Psoas muscle (tissue), 7 donors: ENCODE measurements at regions not wholly inside any gene's neighbourhood (a gene's known extent, or its start where the extent isn't known, plus 50 kb on each side); places are given as distances from the start of the nearest gene placed in this dataset.

ENCODE experiments used
- ATAC-seq, 4 donors: fragments of 200-7000 bp; cut with Tn5 transposase; one replicate each; pipeline ENCODE4 v1.9.1; 2020; ENCODE audit warnings: moderate library complexity in 3 of 4, mild to moderate bottlenecking in 2 of 4
- DNase-seq, 2 donors: peaks; one replicate each; pipeline ENCODE4 v3.0.0-alpha.2; 2020
- H3K27ac ChIP-seq: fragments of 200-600 bp; one replicate; pipeline ENCODE4 v1.8.0; 2022
- H3K27me3 ChIP-seq, 3 donors: fragments of 200-600 bp in 1 of 3; one replicate each; pipeline versions ENCODE4 v1.6.1 to v1.8.0; 2013 to 2022; ENCODE audit warnings: low read length in 2 of 3, mild to moderate bottlenecking in 2 of 3, moderate library complexity in 1 of 3; ENCODE audit not compliant: insufficient read depth in 3 of 3
- H3K36me3 ChIP-seq, 2 donors: fragments of 200-600 bp in 1 of 2; one replicate each; pipeline versions ENCODE4 v1.6.1 to v1.8.0; 2013 to 2022; ENCODE audit warnings: low read depth in 1 of 2, mild to moderate bottlenecking in 1 of 2, moderate library complexity in 1 of 2; ENCODE audit not compliant: insufficient read depth in 1 of 2
- H3K4me1 ChIP-seq: fragments of 200-600 bp; one replicate; pipeline ENCODE4 v1.8.0; 2022
- H3K4me3 ChIP-seq: fragments of 200-600 bp; one replicate; pipeline ENCODE4 v1.8.0; 2022; ENCODE audit warnings: mild to moderate bottlenecking
- H3K9me3 ChIP-seq: fragments of 200-600 bp; one replicate; pipeline ENCODE4 v1.8.0; 2022
- CTCF ChIP-seq: fragments of 200-600 bp; IDR thresholded peaks from one replicate; pipeline ENCODE4 v1.8.0; 2022; ENCODE audit warnings: antibody characterized with exemption
- WGBS, 3 donors: extraction: QIAGEN DNeasy Blood & Tissue Kit; methylation state at CpG; one replicate each; pipeline versions ENCODE4 v1.1.6 to v1.1.7; 2013; 5-methylcytosine and 5-hydroxymethylcytosine counted together
- intact Hi-C, 2 donors: fragments of 100-400 bp; cut with DNase I; formaldehyde crosslinking; loops; one replicate each; pipeline versions ENCODE4 v1.11.0 to v1.14.2; 2022
- donor health status: healthy with polysubstance abuse.
- donor health status: DM: no; HTN: no; CAD: no; lungs with moderate emphysema.
- donor health status: Bipolar disorder and iron deficiency.
- donor health status: healthy.
- donor health status: DM: yes; HTN: yes; CAD: no.
- donor health status: DM: no; HTN: no; CAD: no.
- donor health status: DM: yes; HTN: yes; CAD: no.

- intact Hi-C loops: no loop called here
- no peak for TF ChIP-seq CTCF
- Histone ChIP-seq H3K36me3 (no peaks in the 10 kb centered on the region), H3K9me3 (peaks cover 1% of the 10 kb centered on the region), H3K4me3 (no peak overlapping the region), H3K27me3 (no peaks in the 10 kb centered on the region), H3K4me1 (no peaks in the 10 kb centered on the region), H3K27ac (no peak overlapping the region)
- DNase-seq (no peak), ATAC-seq (no peak)
- 76 to 83% (median 78%) methylated on average over 5 of the region's 5 CpGs for WGBS, 3 donors
Measured at GRCh38 chr4:155032521-155033229, 175.8 kb upstream of the NPY2R start.

- intact Hi-C loops: no loop called here
Measured at GRCh38 chr4:155033604-155034003, 174.8 kb upstream of the NPY2R start.

GRCh38 chr4:155037031-155037430 lies 171.4 kb upstream of the NPY2R start:
- no peak for ATAC-seq
- no peaks in the 10 kb centered on the region for H3K4me1 ChIP-seq
- H3K36me3 ChIP-seq: no peaks in the 10 kb centered on the region
- WGBS, 3 donors: 81 to 97% (median 88%) methylated on average over 1 of the region's 1 CpG
- DNase-seq: no peak
- intact Hi-C loops: no loop called here
- no peak overlapping the region for H3K27ac ChIP-seq
- no peaks in the 10 kb centered on the region for H3K27me3 ChIP-seq
- TF ChIP-seq CTCF: no peak
- H3K4me3 ChIP-seq: no peak overlapping the region
- peaks cover 4% of the 10 kb centered on the region for H3K9me3 ChIP-seq

More at GRCh38 chr4:155033604-155034003, 174.8 kb upstream of the NPY2R start:
- Histone ChIP-seq H3K36me3 (no peaks in the 10 kb centered on the region), H3K4me3 (no peak overlapping the region), H3K27me3 (no peaks in the 10 kb centered on the region), H3K27ac (no peak overlapping the region), H3K4me1 (no peaks in the 10 kb centered on the region), H3K9me3 (peaks cover 4% of the 10 kb centered on the region)
- 50 to 66% (median 55%) methylated on average over 4 of the region's 4 CpGs for WGBS, 3 donors
- ATAC-seq: no peak
- no peak for DNase-seq
- TF ChIP-seq CTCF: no peak

- no peak for ATAC-seq
- Histone ChIP-seq H3K4me1 (no peaks in the 10 kb centered on the region), H3K4me3 (no peak overlapping the region), H3K27me3 (no peaks in the 10 kb centered on the region), H3K27ac (no peak overlapping the region), H3K36me3 (no peaks in the 10 kb centered on the region), H3K9me3 (peaks cover 4% of the 10 kb centered on the region)
- WGBS, 3 donors: 72 to 79% (median 75%) methylated on average over 1 of the region's 1 CpG
- intact Hi-C loops: no loop called here
- no peak for TF ChIP-seq CTCF
- no peak for DNase-seq
Measured at GRCh38 chr4:155038459-155038858, 170.0 kb upstream of the NPY2R start.

GRCh38 chr4:155039162-155039561 lies 169.3 kb upstream of the NPY2R start:
- ATAC-seq: no peak
- no peaks in the 10 kb centered on the region for H3K4me1 ChIP-seq
- TF ChIP-seq CTCF: no peak
- peaks cover 4% of the 10 kb centered on the region for H3K9me3 ChIP-seq
- intact Hi-C loops: no loop called here
- no peak for DNase-seq
- H3K27me3 ChIP-seq: no peaks in the 10 kb centered on the region
- no peaks in the 10 kb centered on the region for H3K36me3 ChIP-seq
- no peak overlapping the region for H3K4me3 ChIP-seq
- H3K27ac ChIP-seq: no peak overlapping the region
